HL-60 (cell line): ENCODE measurements at regions not wholly inside any gene's neighbourhood (a gene's known extent, or its start where the extent isn't known, plus 50 kb on each side); places are given as distances from the start of the nearest gene placed in this dataset.

ENCODE experiments used
- DNase-seq, 2 experiments: peaks; one replicate each; pipeline ENCODE4 v3.0.0-alpha.2; 2010 to 2020; ENCODE audit warnings: low read depth in 1 of 2, low spot score in 1 of 2
- H3K27ac ChIP-seq: fragments of 250-450 bp; sonication (Bioruptor Pico); replicated peaks from 2 replicates; pipeline ENCODE4 v1.5.1; 2020; ENCODE audit warnings: mild to moderate bottlenecking, moderate library complexity
- H3K27me3 ChIP-seq: fragments of 250-450 bp; sonication (Bioruptor Pico); 2 replicates; pipeline ENCODE4 v1.5.1; 2021; ENCODE audit warnings: mild to moderate bottlenecking, moderate library complexity; ENCODE audit not compliant: insufficient read depth, poor library complexity, severe bottlenecking
- H3K4me3 ChIP-seq: replicated peaks from 2 replicates; pipeline ENCODE4 v1.5.1; 2011; ENCODE audit warnings: mild to moderate bottlenecking, control low read depth, low read length; ENCODE audit not compliant: insufficient read depth
- CTCF ChIP-seq: IDR thresholded peaks from one replicate; pipeline ENCODE4 v1.5.1; 2011; ENCODE audit warnings: low read length, control low read depth, inconsistent platforms; ENCODE audit not compliant: insufficient read depth
- GABPA ChIP-seq: IDR thresholded peaks from 2 replicates; pipeline ENCODE4 v1.6.1; 2012; ENCODE audit warnings: low read depth
- POLR2AphosphoS5 ChIP-seq: IDR thresholded peaks from 2 replicates; pipeline ENCODE4 v1.6.1; 2012; ENCODE audit warnings: low read depth
- REST ChIP-seq: IDR thresholded peaks from 2 replicates; pipeline ENCODE4 v1.6.1; 2012; ENCODE audit warnings: low read depth; ENCODE audit not compliant: insufficient replicate concordance
- SPI1 ChIP-seq: IDR thresholded peaks from 2 replicates; pipeline ENCODE4 v1.6.1; 2012; ENCODE audit warnings: low read depth, mild to moderate bottlenecking, borderline replicate concordance

- DNase-seq = no peak
- peaks cover 2% of the 10 kb centered on the region for H3K27me3 ChIP-seq
- TF ChIP-seq SPI1 (no peak), CTCF (no peak), POLR2AphosphoS5 (no peak), REST (no peak), GABPA (no peak)
- H3K4me3 ChIP-seq = no peak overlapping the region
- no peak overlapping the region for H3K27ac ChIP-seq
Measured at GRCh38 chr12:105936496-105936895, 202.3 kb downstream of the NUAK1 start.

GRCh38 chr12:105937009-105937408 lies 201.7 kb downstream of the NUAK1 start:
- Histone ChIP-seq H3K4me3 (no peak overlapping the region), H3K27ac (no peak overlapping the region), H3K27me3 (peaks cover 2% of the 10 kb centered on the region)
- no peak for TF ChIP-seq REST
- TF ChIP-seq GABPA = no peak
- TF ChIP-seq POLR2AphosphoS5 = no peak
- no peak for TF ChIP-seq CTCF
- no peak for TF ChIP-seq SPI1
- no peak for DNase-seq

GRCh38 chr12:105939181-105939721 lies 199.5 kb downstream of the NUAK1 start:
- H3K4me3 ChIP-seq = no peak overlapping the region
- TF ChIP-seq SPI1 = no peak
- H3K27me3 ChIP-seq = peaks cover 2% of the 10 kb centered on the region
- no peak for DNase-seq
- H3K27ac ChIP-seq = no peak overlapping the region

GRCh38 chr12:105942281-105942680 lies 196.5 kb downstream of the NUAK1 start:
- H3K27ac ChIP-seq = no peak overlapping the region
- H3K27me3 ChIP-seq = peaks cover 2% of the 10 kb centered on the region
- TF ChIP-seq SPI1 (no peak), REST (no peak), POLR2AphosphoS5 (no peak), GABPA (no peak), CTCF (no peak)
- no peak for DNase-seq
- H3K4me3 ChIP-seq = no peak overlapping the region
